ENCODE measurements at regions not wholly inside any gene's neighbourhood (a gene's known extent, or its start where the extent isn't known, plus 50 kb on each side); places are given as distances from the start of the nearest gene placed in this dataset.
A peak's percentile ranks its signal among the peaks of the same experiment; 100 is the strongest.

GRCh38 chr20:23149623-23150279, 63.6 kb upstream of the CD93 start:
- Mint-ChIP-seq H3K4me1 (ENCODE audit: low read depth) (peaks cover 45% of the 10 kb centered on the region), H3K27ac (ENCODE audit: unreplicated experiment) (no peak overlapping the region), H3K4me3 (ENCODE audit: unreplicated experiment) (no peak overlapping the region), H3K36me3 (ENCODE audit: low read depth) (no peaks in the 10 kb centered on the region), H3K9me3 (ENCODE audit: low read depth) (no peaks in the 10 kb centered on the region), H3K27me3 (ENCODE audit: low read depth) (no peaks in the 10 kb centered on the region)
- no peak for DNase-seq (ENCODE audit: low spot score)
- TF ChIP-seq CTCF (IDR thresholded peaks at IDR 0.05) = no peak

GRCh38 chr20:23148731-23149570, 62.8 kb upstream of the CD93 start:
- Mint-ChIP-seq H3K36me3 (ENCODE audit: low read depth) (no peaks in the 10 kb centered on the region), H3K9me3 (ENCODE audit: low read depth) (no peaks in the 10 kb centered on the region), H3K27me3 (ENCODE audit: low read depth) (no peaks in the 10 kb centered on the region), H3K4me3 (ENCODE audit: unreplicated experiment) (no peak overlapping the region), H3K27ac (ENCODE audit: unreplicated experiment) (no peak overlapping the region), H3K4me1 (ENCODE audit: low read depth) (peaks cover 53% of the 10 kb centered on the region)
- no peak for DNase-seq (ENCODE audit: low spot score)
- TF ChIP-seq CTCF (IDR thresholded peaks at IDR 0.05) = no peak

GRCh38 chr20:23147964-23148730, 62.0 kb upstream of the CD93 start:
- no peak for DNase-seq (ENCODE audit: low spot score)
- TF ChIP-seq CTCF (IDR thresholded peaks at IDR 0.05) = no peak
- H3K36me3 Mint-ChIP-seq (ENCODE audit: low read depth) = no peaks in the 10 kb centered on the region
- no peaks in the 10 kb centered on the region for H3K9me3 Mint-ChIP-seq (ENCODE audit: low read depth)
- H3K27me3 Mint-ChIP-seq (ENCODE audit: low read depth) = no peaks in the 10 kb centered on the region
- no peak overlapping the region for H3K4me3 Mint-ChIP-seq (ENCODE audit: unreplicated experiment)
- peak overlapping the region; percentile 88 for H3K27ac Mint-ChIP-seq (ENCODE audit: unreplicated experiment)
- H3K4me1 Mint-ChIP-seq (ENCODE audit: low read depth) = peaks cover 61% of the 10 kb centered on the region

GRCh38 chr20:23147647-23147963, 61.5 kb upstream of the CD93 start:
- H3K9me3 Mint-ChIP-seq (ENCODE audit: low read depth) = no peaks in the 10 kb centered on the region
- no peak for DNase-seq (ENCODE audit: low spot score)
- H3K4me1 Mint-ChIP-seq (ENCODE audit: low read depth) = peaks cover 64% of the 10 kb centered on the region
- H3K27ac Mint-ChIP-seq (ENCODE audit: unreplicated experiment) = peak overlapping the region; percentile 88
- no peak for TF ChIP-seq CTCF (IDR thresholded peaks at IDR 0.05)
- H3K27me3 Mint-ChIP-seq (ENCODE audit: low read depth) = no peaks in the 10 kb centered on the region
- no peaks in the 10 kb centered on the region for H3K36me3 Mint-ChIP-seq (ENCODE audit: low read depth)
- no peak overlapping the region for H3K4me3 Mint-ChIP-seq (ENCODE audit: unreplicated experiment)

All from chondrocyte (in vitro differentiated cells).